Peyer's patch (tissue), 4 donors: ENCODE measurements at regions not wholly inside any gene's neighbourhood (a gene's known extent, or its start where the extent isn't known, plus 50 kb on each side); places are given as distances from the start of the nearest gene placed in this dataset.
"Not testable (repeated sequence)": the region's sequence is repeated elsewhere in the genome, so short reads cannot be mapped to it uniquely, and the experiment has no call there.

Experiments
- DNase-seq, 3 donors: peaks; one replicate each; pipeline ENCODE4 v3.0.0-alpha.2; 2017 to 2019
- H3K27ac ChIP-seq, 4 donors: fragments of 200-600 bp; sonication (generic); one replicate each; pipeline ENCODE4 v1.5.1; 2016 to 2019
- H3K27me3 ChIP-seq, 2 donors: fragments of 200-600 bp; sonication (generic); one replicate each; pipeline ENCODE4 v1.5.1; 2019
- H3K36me3 ChIP-seq, 3 donors: fragments of 200-600 bp; sonication (generic); one replicate each; pipeline ENCODE4 v1.5.1; 2016 to 2019
- H3K4me1 ChIP-seq, 4 donors: fragments of 200-600 bp; sonication (generic); one replicate each; pipeline ENCODE4 v1.5.1; 2016 to 2019
- H3K4me3 ChIP-seq, 4 donors: fragments of 200-600 bp; sonication (generic); 1 replicate in 3 of 4; 2 replicates in 1 of 4; pipeline ENCODE4 v1.5.1; 2016 to 2019; ENCODE audit warnings: mild to moderate bottlenecking in 1 of 4
- H3K9me3 ChIP-seq, 4 donors: fragments of 200-600 bp; sonication (generic); one replicate each; pipeline ENCODE4 v1.5.1; 2016 to 2019; ENCODE audit warnings: mild to moderate bottlenecking in 1 of 4
- CTCF ChIP-seq, 6 experiments: fragments of 450-650 bp in 4 of 6; fragments of 200-600 bp in 2 of 6; sonication (generic) in 1 of 6; IDR thresholded peaks; one replicate each; pipeline ENCODE4 v1.5.1; 2017 to 2019; ENCODE audit warnings: antibody characterized with exemption in 6 of 6, mild to moderate bottlenecking in 3 of 6, moderate library complexity in 1 of 6
- POLR2A ChIP-seq, 2 donors: fragments of 450-650 bp; IDR thresholded peaks; one replicate each; pipeline ENCODE4 v1.5.1; 2017; ENCODE audit warnings: antibody characterized with exemption in 2 of 2, mild to moderate bottlenecking in 2 of 2, moderate library complexity in 2 of 2

- H3K4me3 ChIP-seq, H3K27me3 ChIP-seq, H3K36me3 ChIP-seq, H3K9me3 ChIP-seq, DNase-seq, H3K27ac ChIP-seq, H3K4me1 ChIP-seq: not testable (repeated sequence)
Measured at GRCh38 chr7:6882321-6882721, 56.2 kb upstream of the CCZ1B start.

GRCh38 chr7:6883756-6884155, 57.7 kb upstream of the CCZ1B start:
- H3K27ac ChIP-seq, H3K4me3 ChIP-seq, H3K27me3 ChIP-seq, H3K36me3 ChIP-seq, H3K9me3 ChIP-seq, H3K4me1 ChIP-seq, DNase-seq: not testable (repeated sequence)

- DNase-seq: no peak
- Histone ChIP-seq H3K36me3 (no peaks in the 10 kb centered on the region), H3K27me3 (no peaks in the 10 kb centered on the region), H3K4me1 (no peaks in the 10 kb centered on the region), H3K9me3 (no peaks in the 10 kb centered on the region), H3K27ac (no peak overlapping the region), H3K4me3 (no peak overlapping the region)
- TF ChIP-seq CTCF (IDR thresholded peaks at IDR 0.05) (no peak), POLR2A (IDR thresholded peaks at IDR 0.05) (no peak)
Measured at GRCh38 chr7:6886198-6886597, 60.1 kb upstream of the CCZ1B start.

- not testable (repeated sequence) for H3K36me3 ChIP-seq, H3K4me3 ChIP-seq
Measured at GRCh38 chr7:6888267-6889045, 62.4 kb upstream of the CCZ1B start.

GRCh38 chr7:6889252-6889812, 63.3 kb upstream of the CCZ1B start:
- DNase-seq: no peak
- no peak overlapping the region for H3K4me3 ChIP-seq
- no peak for TF ChIP-seq CTCF (IDR thresholded peaks at IDR 0.05)
- no peak for TF ChIP-seq POLR2A (IDR thresholded peaks at IDR 0.05)
- no peaks in the 10 kb centered on the region for H3K27me3 ChIP-seq
- no peaks in the 10 kb centered on the region for H3K9me3 ChIP-seq
- no peak overlapping the region for H3K27ac ChIP-seq
- H3K36me3 ChIP-seq: no peaks in the 10 kb centered on the region
- no peaks in the 10 kb centered on the region for H3K4me1 ChIP-seq

More at GRCh38 chr7:6888267-6889045, 62.4 kb upstream of the CCZ1B start:
- not testable (repeated sequence) for H3K27ac ChIP-seq, DNase-seq, H3K4me1 ChIP-seq, H3K9me3 ChIP-seq, H3K27me3 ChIP-seq

GRCh38 chr7:6902097-6902518, 76.0 kb upstream of the CCZ1B start:
- not testable (repeated sequence) for H3K4me3 ChIP-seq, DNase-seq, H3K4me1 ChIP-seq, H3K36me3 ChIP-seq, H3K27me3 ChIP-seq, H3K9me3 ChIP-seq, H3K27ac ChIP-seq

GRCh38 chr7:6903289-6903688, 77.2 kb upstream of the CCZ1B start:
- not testable (repeated sequence) for H3K27me3 ChIP-seq, DNase-seq, H3K36me3 ChIP-seq, H3K4me1 ChIP-seq, H3K27ac ChIP-seq, H3K9me3 ChIP-seq, H3K4me3 ChIP-seq

GRCh38 chr7:6903792-6904191, 77.7 kb upstream of the CCZ1B start:
- not testable (repeated sequence) for DNase-seq, H3K27me3 ChIP-seq, H3K4me3 ChIP-seq, H3K9me3 ChIP-seq, H3K4me1 ChIP-seq, H3K36me3 ChIP-seq, H3K27ac ChIP-seq

- H3K4me3 ChIP-seq: no peak overlapping the region
- H3K27ac ChIP-seq: no peak overlapping the region
- no peaks in the 10 kb centered on the region for H3K27me3 ChIP-seq
- TF ChIP-seq CTCF (IDR thresholded peaks at IDR 0.05) (no peak), POLR2A (IDR thresholded peaks at IDR 0.05) (no peak)
- H3K4me1 ChIP-seq: no peaks in the 10 kb centered on the region
- no peak for DNase-seq
- no peaks in the 10 kb centered on the region for H3K9me3 ChIP-seq
- H3K36me3 ChIP-seq: no peaks in the 10 kb centered on the region
Measured at GRCh38 chr7:6917258-6917657, 91.2 kb upstream of the CCZ1B start.

- not testable (repeated sequence) for H3K36me3 ChIP-seq, H3K9me3 ChIP-seq, H3K4me1 ChIP-seq, DNase-seq, H3K4me3 ChIP-seq, H3K27me3 ChIP-seq, H3K27ac ChIP-seq
Measured at GRCh38 chr7:6919169-6919568, 93.1 kb upstream of the CCZ1B start.

GRCh38 chr7:6924523-6924922, 98.4 kb upstream of the CCZ1B start:
- H3K27me3 ChIP-seq, H3K4me3 ChIP-seq, H3K9me3 ChIP-seq, H3K4me1 ChIP-seq, DNase-seq, H3K36me3 ChIP-seq, H3K27ac ChIP-seq: not testable (repeated sequence)
